Thoracic aorta (tissue), 2 donors: ENCODE measurements at regions not wholly inside any gene's neighbourhood (a gene's known extent, or its start where the extent isn't known, plus 50 kb on each side); places are given as distances from the start of the nearest gene placed in this dataset.

Source experiments
- ATAC-seq: fragments of 150-250 bp; one replicate; pipeline ENCODE4 v1.8.0; 2017; ENCODE audit warnings: low read depth; ENCODE audit not compliant: insufficient number of reproducible peaks, low FRiP score
- DNase-seq: peaks from one replicate; pipeline ENCODE4 v3.0.0-alpha.2; 2020; ENCODE audit warnings: low spot score
- H3K27ac ChIP-seq, 2 donors: fragments of 200-600 bp; sonication (generic); 1 replicate in 1 of 2; 2 replicates in 1 of 2; pipeline ENCODE4 v1.5.1; 2016; ENCODE audit warnings: mild to moderate bottlenecking in 2 of 2, moderate library complexity in 2 of 2
- H3K27me3 ChIP-seq: fragments of 200-600 bp; sonication (generic); replicated peaks from 2 replicates; pipeline ENCODE4 v1.6.0; 2016; ENCODE audit warnings: mild to moderate bottlenecking; ENCODE audit not compliant: insufficient read depth
- H3K36me3 ChIP-seq: fragments of 200-600 bp; sonication (generic); one replicate; pipeline ENCODE4 v1.5.1; 2016
- H3K4me1 ChIP-seq, 2 donors: fragments of 200-600 bp; sonication (generic); 1 replicate in 1 of 2; 2 replicates in 1 of 2; pipeline versions ENCODE4 v1.5.1 to v1.6.0; 2016; ENCODE audit warnings: low read depth in 2 of 2, mild to moderate bottlenecking in 1 of 2; ENCODE audit not compliant: control insufficient read depth in 1 of 2
- H3K4me3 ChIP-seq: fragments of 200-600 bp; sonication (generic); 2 replicates; pipeline ENCODE4 v1.5.1; 2016; ENCODE audit warnings: mild to moderate bottlenecking
- H3K9me3 ChIP-seq: fragments of 200-600 bp; sonication (generic); 2 replicates; pipeline ENCODE4 v1.5.1; 2016
- TF ChIP-seq, protein P1 (sequence below): fragments of 200-600 bp; sonication (generic); IDR thresholded peaks from one replicate; pipeline ENCODE4 v1.5.1; 2019; ENCODE audit warnings: antibody characterized with exemption

DNA sequence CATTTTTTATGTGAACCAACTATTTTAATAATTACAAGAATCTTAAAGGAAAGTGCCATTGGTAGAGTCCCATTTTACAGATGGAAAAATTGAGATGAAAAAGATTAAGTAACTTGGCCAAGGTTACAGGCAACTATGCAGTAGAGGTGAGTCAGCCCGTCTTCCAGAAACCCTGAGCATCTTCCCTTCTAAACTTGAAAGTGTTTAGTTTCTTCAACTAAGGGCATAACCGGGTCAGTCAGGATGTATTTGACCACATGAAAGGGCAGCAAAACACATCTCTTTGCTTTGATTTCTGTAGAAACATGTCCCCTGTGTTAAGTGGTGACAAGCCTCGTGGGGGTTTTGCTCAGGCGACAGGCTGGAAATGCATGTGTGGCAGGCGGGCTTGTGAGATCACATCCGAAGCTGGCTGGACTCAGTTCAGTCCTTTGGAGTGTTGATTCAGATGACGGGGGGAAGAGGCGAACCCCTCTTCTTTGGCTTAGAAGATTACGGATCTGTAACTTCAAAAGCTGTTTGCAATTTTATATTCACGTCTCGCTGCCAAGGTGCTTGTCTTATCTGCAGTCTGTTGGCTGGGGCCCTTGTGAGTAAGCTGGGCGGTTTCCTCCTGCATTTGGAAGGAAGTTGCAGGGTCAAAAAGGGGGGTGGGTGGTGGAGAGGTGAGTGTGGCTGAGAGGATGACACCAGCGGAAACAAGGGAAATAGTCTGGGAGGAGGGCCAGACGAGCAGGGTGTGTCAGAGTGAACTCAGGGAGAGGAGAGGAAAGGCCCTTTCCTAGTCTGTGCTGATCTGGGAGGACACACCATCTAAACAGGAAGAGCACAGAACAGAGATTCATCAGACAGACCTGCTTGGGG lies 78.9 kb upstream of the RPS23 start:
- Histone ChIP-seq H3K9me3 (no peaks in the 10 kb centered on the region), H3K4me3 (peak overlapping the region; percentile 2), H3K27me3 (no peaks in the 10 kb centered on the region), H3K27ac (peak overlapping the region; percentile 49 to 74), H3K36me3 (no peaks in the 10 kb centered on the region), H3K4me1 (peaks cover 27 to 58% of the 10 kb centered on the region in 2 donors)
- TF ChIP-seq, protein P1, sequence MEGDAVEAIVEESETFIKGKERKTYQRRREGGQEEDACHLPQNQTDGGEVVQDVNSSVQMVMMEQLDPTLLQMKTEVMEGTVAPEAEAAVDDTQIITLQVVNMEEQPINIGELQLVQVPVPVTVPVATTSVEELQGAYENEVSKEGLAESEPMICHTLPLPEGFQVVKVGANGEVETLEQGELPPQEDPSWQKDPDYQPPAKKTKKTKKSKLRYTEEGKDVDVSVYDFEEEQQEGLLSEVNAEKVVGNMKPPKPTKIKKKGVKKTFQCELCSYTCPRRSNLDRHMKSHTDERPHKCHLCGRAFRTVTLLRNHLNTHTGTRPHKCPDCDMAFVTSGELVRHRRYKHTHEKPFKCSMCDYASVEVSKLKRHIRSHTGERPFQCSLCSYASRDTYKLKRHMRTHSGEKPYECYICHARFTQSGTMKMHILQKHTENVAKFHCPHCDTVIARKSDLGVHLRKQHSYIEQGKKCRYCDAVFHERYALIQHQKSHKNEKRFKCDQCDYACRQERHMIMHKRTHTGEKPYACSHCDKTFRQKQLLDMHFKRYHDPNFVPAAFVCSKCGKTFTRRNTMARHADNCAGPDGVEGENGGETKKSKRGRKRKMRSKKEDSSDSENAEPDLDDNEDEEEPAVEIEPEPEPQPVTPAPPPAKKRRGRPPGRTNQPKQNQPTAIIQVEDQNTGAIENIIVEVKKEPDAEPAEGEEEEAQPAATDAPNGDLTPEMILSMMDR = no peak
- DNase-seq = peak; percentile 86
- peak; percentile 69 for ATAC-seq

DNA sequence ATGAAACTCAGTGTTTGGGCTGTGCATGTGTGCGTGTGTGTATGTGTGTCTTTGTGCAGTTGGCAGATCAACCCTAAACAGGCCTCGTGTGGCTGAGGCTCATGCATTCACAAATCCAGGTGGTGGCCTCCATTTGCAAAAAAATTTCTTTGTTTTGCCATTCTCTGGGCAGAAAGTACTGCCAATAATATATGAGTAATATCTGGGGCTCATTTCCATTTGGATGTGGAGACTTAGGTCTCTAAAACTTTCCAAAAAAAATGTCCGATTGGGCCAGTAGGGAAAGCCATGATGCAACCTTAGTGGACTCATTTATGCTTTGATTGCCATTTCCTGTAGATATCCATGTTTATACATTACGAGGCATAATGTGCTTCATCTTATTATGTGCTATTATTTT lies 77.9 kb upstream of the RPS23 start:
- Histone ChIP-seq H3K4me1 (peaks cover 28 to 65% of the 10 kb centered on the region in 2 donors), H3K27ac (peak overlapping the region; percentile 49 to 74), H3K9me3 (no peaks in the 10 kb centered on the region), H3K27me3 (no peaks in the 10 kb centered on the region), H3K36me3 (no peaks in the 10 kb centered on the region), H3K4me3 (no peak overlapping the region)
- ATAC-seq = peak; percentile 64
- DNase-seq = no peak
- TF ChIP-seq, protein P1 = no peak

DNA sequence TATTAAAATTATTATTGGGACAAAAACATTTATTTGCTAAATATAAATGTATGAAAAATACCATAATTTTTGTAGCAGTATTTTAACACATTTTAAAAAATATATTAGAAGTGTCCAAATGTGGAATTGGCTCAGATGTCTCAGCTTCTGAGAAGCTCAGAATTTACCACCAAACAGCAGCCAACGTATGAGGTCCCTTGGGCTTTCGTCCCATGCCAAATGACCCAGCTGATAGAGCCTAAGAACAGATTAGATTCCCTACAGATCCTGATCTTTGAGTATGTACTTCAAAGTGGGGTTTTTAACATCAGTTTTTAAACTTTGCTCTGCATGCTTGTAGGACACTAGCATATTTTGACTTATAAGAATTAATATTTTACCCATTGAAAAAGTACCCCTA lies 77.3 kb upstream of the RPS23 start:
- Histone ChIP-seq H3K4me1 (peaks cover 28 to 60% of the 10 kb centered on the region in 2 donors), H3K9me3 (no peaks in the 10 kb centered on the region), H3K27me3 (no peaks in the 10 kb centered on the region), H3K4me3 (no peak overlapping the region), H3K36me3 (no peaks in the 10 kb centered on the region), H3K27ac (peak overlapping the region; percentile 9 to 74)
- no peak for ATAC-seq
- TF ChIP-seq, protein P1 = no peak
- DNase-seq = no peak

DNA sequence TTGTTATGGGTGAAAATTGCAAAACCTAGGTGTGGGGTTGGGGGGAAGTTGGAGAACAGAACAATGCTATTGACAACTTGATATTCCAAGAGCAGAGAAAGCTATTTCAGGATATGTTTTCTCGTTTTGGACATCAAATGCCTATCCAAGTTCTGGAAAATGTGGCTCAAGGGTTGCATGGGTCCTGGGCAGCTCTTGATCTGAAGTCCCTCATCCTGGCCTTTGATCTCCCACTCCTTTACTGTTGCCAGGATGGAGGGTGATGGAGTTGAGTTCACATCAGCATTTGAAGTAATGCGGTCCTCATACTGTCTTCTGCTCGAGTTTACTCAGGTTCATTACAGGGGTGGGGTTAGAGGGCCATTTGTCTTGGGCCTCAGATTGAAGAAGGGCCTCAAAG lies 76.9 kb upstream of the RPS23 start:
- H3K9me3 ChIP-seq = no peaks in the 10 kb centered on the region
- peaks cover 28 to 55% of the 10 kb centered on the region in 2 donors for H3K4me1 ChIP-seq
- H3K27me3 ChIP-seq = no peaks in the 10 kb centered on the region
- ATAC-seq (no peak), DNase-seq (no peak)
- H3K4me3 ChIP-seq = no peak overlapping the region
- no peaks in the 10 kb centered on the region for H3K36me3 ChIP-seq
- peak overlapping the region; percentile 9 to 74 for H3K27ac ChIP-seq
- TF ChIP-seq, protein P1 = no peak

DNA sequence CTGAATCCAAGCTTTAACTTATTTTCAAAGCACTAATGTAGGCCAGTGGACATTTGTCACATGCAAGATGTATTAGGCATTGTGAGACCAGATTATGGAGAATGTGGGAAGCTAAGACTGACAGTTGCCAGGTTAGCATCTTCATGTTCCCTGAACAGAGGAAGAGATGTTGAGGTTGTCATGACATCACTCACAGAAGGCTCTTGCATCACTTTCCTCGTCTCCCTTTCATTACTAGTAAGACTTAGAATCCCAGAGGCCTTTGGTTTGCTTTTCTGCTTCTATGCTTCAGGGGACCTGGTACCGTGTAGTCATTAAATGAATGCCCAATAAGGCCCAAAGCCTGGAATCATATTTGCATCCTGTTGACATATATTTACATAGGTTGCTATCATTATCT lies 76.4 kb upstream of the RPS23 start:
- no peaks in the 10 kb centered on the region for H3K27me3 ChIP-seq
- H3K9me3 ChIP-seq = no peaks in the 10 kb centered on the region
- H3K36me3 ChIP-seq = no peaks in the 10 kb centered on the region
- H3K27ac ChIP-seq = peak overlapping the region in 1 of 2 donors; percentile 9
- DNase-seq = no peak
- TF ChIP-seq, protein P1 = no peak
- peaks cover 27 to 56% of the 10 kb centered on the region in 2 donors for H3K4me1 ChIP-seq
- no peak overlapping the region for H3K4me3 ChIP-seq
- ATAC-seq = no peak
